Gastrocnemius medialis (tissue), 4 donors: ENCODE measurements at regions not wholly inside any gene's neighbourhood (a gene's known extent, or its start where the extent isn't known, plus 50 kb on each side); places are given as distances from the start of the nearest gene placed in this dataset.

Source experiments
- ATAC-seq, 2 donors: fragments of 150-250 bp; one replicate each; pipeline ENCODE4 v1.9.1; 2016
- DNase-seq, 2 donors: peaks; one replicate each; pipeline ENCODE4 v3.0.0-alpha.2; 2019
- H3K27ac ChIP-seq, 4 donors: fragments of 200-600 bp; sonication (generic); 1 replicate in 1 of 4; 2 replicates in 3 of 4; pipeline ENCODE4 v1.5.1; 2016 to 2018; ENCODE audit warnings: mild to moderate bottlenecking in 2 of 4, moderate library complexity in 1 of 4
- H3K27me3 ChIP-seq, 3 donors: fragments of 200-600 bp; sonication (generic) in 2 of 3; 1 replicate in 1 of 3; 2 replicates in 2 of 3; pipeline versions ENCODE4 v1.5.1 to v1.6.0; 2016 to 2019; ENCODE audit warnings: mild to moderate bottlenecking in 1 of 3, moderate library complexity in 1 of 3
- H3K36me3 ChIP-seq, 2 donors: fragments of 200-600 bp; sonication (generic) in 1 of 2; one replicate each; pipeline ENCODE4 v1.5.1; 2017 to 2018
- H3K4me1 ChIP-seq, 2 donors: fragments of 200-600 bp; sonication (generic) in 1 of 2; one replicate each; pipeline ENCODE4 v1.5.1; 2016 to 2017; ENCODE audit warnings: mild to moderate bottlenecking in 2 of 2
- H3K4me3 ChIP-seq, 4 donors: fragments of 200-600 bp; sonication (generic) in 3 of 4; 1 replicate in 1 of 4; 2 replicates in 3 of 4; pipeline ENCODE4 v1.5.1; 2016 to 2019; ENCODE audit warnings: mild to moderate bottlenecking in 2 of 4
- H3K9me3 ChIP-seq, 3 donors: fragments of 200-600 bp; sonication (generic) in 2 of 3; 1 replicate in 1 of 3; 2 replicates in 2 of 3; pipeline ENCODE4 v1.5.1; 2016 to 2019
- CTCF ChIP-seq, 5 experiments: fragments of 450-650 bp in 3 of 5; fragments of 200-600 bp in 2 of 5; sonication (generic) in 2 of 5; IDR thresholded peaks in 4 of 5; conservative IDR thresholded peaks in 1 of 5; 1 replicate in 4 of 5; 2 replicates in 1 of 5; pipeline ENCODE4 v1.5.1; 2016 to 2019; ENCODE audit warnings: antibody characterized with exemption in 5 of 5, mild to moderate bottlenecking in 3 of 5, moderate library complexity in 3 of 5
- POLR2A ChIP-seq, 2 donors: fragments of 450-650 bp; IDR thresholded peaks; one replicate each; pipeline ENCODE4 v1.6.1; 2017; ENCODE audit warnings: antibody characterized with exemption in 2 of 2, mild to moderate bottlenecking in 2 of 2, moderate library complexity in 2 of 2
- in situ Hi-C, 4 donors: fragments of 200-750 bp; cut with MboI; loops; one replicate each; pipeline versions ENCODE4 v1.15.0 to v1.8.0; 2017; ENCODE audit warnings: low sequenced_read_pairs in 4 of 4
- intact Hi-C: fragments of 100-400 bp; cut with DNase I; formaldehyde crosslinking; loops from one replicate; pipeline ENCODE4 v1.15.1; 2023; ENCODE audit warnings: low total_unique reads

- intact Hi-C loops (no loop called here), in situ Hi-C loops (no loop called here)
- ATAC-seq (no peak), DNase-seq (no peak)
- Histone ChIP-seq H3K9me3 (no peaks in the 10 kb centered on the region), H3K4me3 (no peak overlapping the region), H3K27me3 (no peaks in the 10 kb centered on the region), H3K36me3 (no peaks in the 10 kb centered on the region), H3K27ac (no peak overlapping the region), H3K4me1 (no peaks in the 10 kb centered on the region)
- no peak for TF ChIP-seq POLR2A (IDR thresholded peaks at IDR 0.05)
- no peak for TF ChIP-seq CTCF (IDR thresholded peaks at IDR 0.05 in 4 of 5, conservative IDR thresholded peaks at IDR 0.05 in 1 of 5)
Measured at GRCh38 chr1:187226396-187226795, 397.6 kb downstream of the PLA2G4A start.

GRCh38 chr1:187228790-187229189 is 400.0 kb downstream of the PLA2G4A start:
- no peak for TF ChIP-seq POLR2A (IDR thresholded peaks at IDR 0.05)
- TF ChIP-seq CTCF (IDR thresholded peaks at IDR 0.05 in 4 of 5, conservative IDR thresholded peaks at IDR 0.05 in 1 of 5) = no peak
- Histone ChIP-seq H3K27me3 (no peaks in the 10 kb centered on the region), H3K27ac (no peak overlapping the region), H3K4me3 (no peak overlapping the region), H3K36me3 (no peaks in the 10 kb centered on the region), H3K4me1 (no peaks in the 10 kb centered on the region), H3K9me3 (no peaks in the 10 kb centered on the region)
- DNase-seq = no peak
- no peak for ATAC-seq
- intact Hi-C loops (no loop called here), in situ Hi-C loops (no loop called here)

- no peak overlapping the region for H3K4me3 ChIP-seq
- no peaks in the 10 kb centered on the region for H3K9me3 ChIP-seq
- TF ChIP-seq CTCF (IDR thresholded peaks at IDR 0.05 in 4 of 5, conservative IDR thresholded peaks at IDR 0.05 in 1 of 5) (no peak), POLR2A (IDR thresholded peaks at IDR 0.05) (no peak)
- H3K4me1 ChIP-seq = no peaks in the 10 kb centered on the region
- DNase-seq (no peak), ATAC-seq (no peak)
- H3K27me3 ChIP-seq = no peaks in the 10 kb centered on the region
- intact Hi-C loops (no loop called here), in situ Hi-C loops (no loop called here)
- no peaks in the 10 kb centered on the region for H3K36me3 ChIP-seq
- no peak overlapping the region for H3K27ac ChIP-seq
Measured at GRCh38 chr1:187229496-187229895, 400.7 kb downstream of the PLA2G4A start.

- no peak for TF ChIP-seq POLR2A (IDR thresholded peaks at IDR 0.05)
- no peak for TF ChIP-seq CTCF (IDR thresholded peaks at IDR 0.05 in 4 of 5, conservative IDR thresholded peaks at IDR 0.05 in 1 of 5)
- in situ Hi-C loops = no loop called here
- Histone ChIP-seq H3K36me3 (no peaks in the 10 kb centered on the region), H3K27me3 (peaks cover 0 to 2% (median 0%) of the 10 kb centered on the region in 3 donors), H3K4me1 (no peaks in the 10 kb centered on the region), H3K4me3 (no peak overlapping the region), H3K27ac (no peak overlapping the region), H3K9me3 (no peaks in the 10 kb centered on the region)
- no peak for ATAC-seq
- DNase-seq = no peak
- intact Hi-C loops = no loop called here
Measured at GRCh38 chr1:187234706-187235105, 406.0 kb downstream of the PLA2G4A start.

GRCh38 chr1:187236199-187236598 is 407.4 kb downstream of the PLA2G4A start:
- in situ Hi-C loops (no loop called here), intact Hi-C loops (no loop called here)
- no peaks in the 10 kb centered on the region for H3K36me3 ChIP-seq
- H3K9me3 ChIP-seq = no peaks in the 10 kb centered on the region
- TF ChIP-seq CTCF (IDR thresholded peaks at IDR 0.05 in 4 of 5, conservative IDR thresholded peaks at IDR 0.05 in 1 of 5) = no peak
- TF ChIP-seq POLR2A (IDR thresholded peaks at IDR 0.05) = no peak
- peaks cover 0 to 2% (median 0%) of the 10 kb centered on the region in 3 donors for H3K27me3 ChIP-seq
- ATAC-seq (no peak), DNase-seq (no peak)
- no peak overlapping the region for H3K27ac ChIP-seq
- H3K4me3 ChIP-seq = no peak overlapping the region
- no peaks in the 10 kb centered on the region for H3K4me1 ChIP-seq
